ENCODE measurements at regions not wholly inside any gene's neighbourhood (a gene's known extent, or its start where the extent isn't known, plus 50 kb on each side); places are given as distances from the start of the nearest gene placed in this dataset.

DNA sequence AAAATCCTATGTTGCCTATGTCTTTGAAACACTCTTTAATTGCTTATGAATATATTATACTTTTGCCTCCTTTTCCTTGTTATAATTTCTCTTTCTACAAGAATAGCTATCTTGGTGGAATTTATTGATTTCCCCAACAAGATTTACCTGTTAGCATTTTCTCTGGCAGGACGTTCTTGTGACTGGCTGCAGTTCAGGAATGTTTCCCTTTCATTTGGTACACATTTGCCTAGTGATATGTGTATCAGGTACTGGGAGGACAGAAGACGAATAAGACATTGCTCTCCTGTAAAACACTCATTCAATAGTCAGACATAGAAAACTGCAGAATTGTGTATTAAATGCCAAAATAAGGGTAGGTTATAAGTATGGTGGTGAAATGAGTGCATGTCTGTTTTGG, 279.9 kb downstream of the FAT3 start:
- TF ChIP-seq L3MBTL2 (conservative IDR thresholded peaks at IDR 0.05) (no peak), BHLHE40 (IDR thresholded peaks at IDR 0.05; ENCODE audit: borderline replicate concordance) (no peak), SUZ12 (IDR thresholded peaks at IDR 0.05) (no peak), TARDBP (IDR thresholded peaks at IDR 0.05) (no peak), NFRKB (IDR thresholded peaks at IDR 0.05) (no peak), FOXK2 (IDR thresholded peaks at IDR 0.05) (no peak)
- ChIA-PET CTCF (no interaction called here), POLR2A (no interaction called here)
- DNase-seq (ENCODE audit: extremely low spot score): no peak

DNA sequence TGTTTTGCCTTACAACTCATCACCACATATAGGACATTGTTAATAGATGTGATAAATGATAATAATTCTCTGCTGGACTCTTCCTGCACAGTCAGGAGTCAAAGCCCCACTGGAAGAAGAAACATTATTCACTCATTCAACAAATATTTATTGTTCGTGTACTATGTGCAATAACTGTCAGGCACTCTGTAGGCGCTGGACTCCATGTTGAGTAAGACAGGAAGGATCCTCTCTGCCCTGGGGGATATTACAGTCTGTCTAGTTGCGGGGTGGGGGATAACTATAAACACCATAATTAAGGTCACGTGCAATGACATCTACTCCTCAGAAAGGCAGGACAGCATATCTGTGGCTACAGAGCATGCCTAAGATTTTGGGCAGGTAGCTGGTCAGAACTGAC, 281.1 kb downstream of the FAT3 start:
- CTCF ChIA-PET: no interaction called here
- DNase-seq (ENCODE audit: extremely low spot score): no peak
- POLR2A ChIA-PET: no interaction called here
- TF ChIP-seq TARDBP (IDR thresholded peaks at IDR 0.05) (no peak), FOXA1 (IDR thresholded peaks at IDR 0.05) (no peak), ARNT (IDR thresholded peaks at IDR 0.05) (no peak)

DNA sequence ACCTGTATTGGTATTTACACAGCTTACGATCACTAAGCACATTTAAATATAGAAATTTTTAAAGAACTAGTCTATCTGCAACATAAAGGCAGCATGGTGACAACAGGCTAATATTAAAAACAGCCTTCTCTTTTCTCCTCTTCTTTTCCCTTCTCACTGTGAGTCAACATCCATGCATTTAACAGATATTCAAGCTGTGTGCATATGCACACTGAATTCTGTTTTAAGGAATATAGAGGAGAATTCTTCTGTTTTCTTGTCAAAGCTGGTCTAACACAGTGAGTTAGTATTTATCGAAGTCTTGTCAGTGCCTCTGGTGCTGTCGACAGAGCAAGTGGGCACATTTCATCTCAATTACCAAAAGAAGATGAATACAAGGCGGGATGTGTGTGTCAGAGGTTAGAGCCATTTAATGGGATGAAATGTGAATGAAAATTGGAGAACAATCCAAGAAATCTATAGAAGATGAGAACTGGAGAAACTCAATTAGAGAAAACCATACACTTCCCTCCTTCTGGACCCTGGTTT, 282.3 kb downstream of the FAT3 start:
- no peak for TF ChIP-seq SUZ12 (IDR thresholded peaks at IDR 0.05)
- no peak for TF ChIP-seq FOXM1 (IDR thresholded peaks at IDR 0.05; ENCODE audit: borderline replicate concordance)
- TF ChIP-seq ELF4 (IDR thresholded peaks at IDR 0.05): no peak
- TF ChIP-seq HDGF (IDR thresholded peaks at IDR 0.05; ENCODE audit: borderline replicate concordance): no peak
- no peak for TF ChIP-seq TARDBP (IDR thresholded peaks at IDR 0.05)
- TF ChIP-seq BHLHE40 (IDR thresholded peaks at IDR 0.05; ENCODE audit: borderline replicate concordance): no peak
- no peak for TF ChIP-seq NFRKB (IDR thresholded peaks at IDR 0.05)
- TF ChIP-seq CTBP1 (IDR thresholded peaks at IDR 0.05; ENCODE audit: borderline replicate concordance): no peak
- TF ChIP-seq SP1 (IDR thresholded peaks at IDR 0.05): no peak
- no peak for TF ChIP-seq FOXK2 (IDR thresholded peaks at IDR 0.05)
- no peak for TF ChIP-seq FOXA1 (IDR thresholded peaks at IDR 0.05)
- TF ChIP-seq, protein P1, sequence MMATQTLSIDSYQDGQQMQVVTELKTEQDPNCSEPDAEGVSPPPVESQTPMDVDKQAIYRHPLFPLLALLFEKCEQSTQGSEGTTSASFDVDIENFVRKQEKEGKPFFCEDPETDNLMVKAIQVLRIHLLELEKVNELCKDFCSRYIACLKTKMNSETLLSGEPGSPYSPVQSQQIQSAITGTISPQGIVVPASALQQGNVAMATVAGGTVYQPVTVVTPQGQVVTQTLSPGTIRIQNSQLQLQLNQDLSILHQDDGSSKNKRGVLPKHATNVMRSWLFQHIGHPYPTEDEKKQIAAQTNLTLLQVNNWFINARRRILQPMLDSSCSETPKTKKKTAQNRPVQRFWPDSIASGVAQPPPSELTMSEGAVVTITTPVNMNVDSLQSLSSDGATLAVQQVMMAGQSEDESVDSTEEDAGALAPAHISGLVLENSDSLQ (IDR thresholded peaks at IDR 0.05): no peak
- no peak for TF ChIP-seq LEF1 (IDR thresholded peaks at IDR 0.05; ENCODE audit: borderline replicate concordance)
- no peak for TF ChIP-seq ZNF384 (IDR thresholded peaks at IDR 0.05)
- TF ChIP-seq L3MBTL2 (conservative IDR thresholded peaks at IDR 0.05): no peak
- POLR2A ChIA-PET: no interaction called here
- no peak for DNase-seq (ENCODE audit: extremely low spot score)
- CTCF ChIA-PET: no interaction called here

- no peak for DNase-seq (ENCODE audit: extremely low spot score)
- CTCF ChIA-PET: no interaction called here
- TF ChIP-seq TARDBP (IDR thresholded peaks at IDR 0.05) (no peak), CTBP1 (IDR thresholded peaks at IDR 0.05; ENCODE audit: borderline replicate concordance) (no peak), HDGF (IDR thresholded peaks at IDR 0.05; ENCODE audit: borderline replicate concordance) (no peak), FOXM1 (IDR thresholded peaks at IDR 0.05; ENCODE audit: borderline replicate concordance) (no peak), SUZ12 (IDR thresholded peaks at IDR 0.05) (no peak), FOXK2 (IDR thresholded peaks at IDR 0.05) (no peak), BHLHE40 (IDR thresholded peaks at IDR 0.05; ENCODE audit: borderline replicate concordance) (no peak), L3MBTL2 (conservative IDR thresholded peaks at IDR 0.05) (no peak), ELF4 (IDR thresholded peaks at IDR 0.05) (no peak), ARNT (IDR thresholded peaks at IDR 0.05) (no peak), LEF1 (IDR thresholded peaks at IDR 0.05; ENCODE audit: borderline replicate concordance) (no peak), ZNF384 (IDR thresholded peaks at IDR 0.05) (no peak), FOXA1 (IDR thresholded peaks at IDR 0.05) (no peak), SP1 (IDR thresholded peaks at IDR 0.05) (no peak)
- TF ChIP-seq, protein P1 (IDR thresholded peaks at IDR 0.05): no peak
- POLR2A ChIA-PET: no interaction called here
Measured at GRCh38 chr11:92510591-92510990, 286.0 kb downstream of the FAT3 start.

GRCh38 chr11:92511522-92512203, 287.0 kb downstream of the FAT3 start:
- TF ChIP-seq TARDBP (IDR thresholded peaks at IDR 0.05) (no peak), SUZ12 (IDR thresholded peaks at IDR 0.05) (no peak), L3MBTL2 (conservative IDR thresholded peaks at IDR 0.05) (no peak), ELF4 (IDR thresholded peaks at IDR 0.05) (no peak), FOXA1 (IDR thresholded peaks at IDR 0.05) (no peak), HDGF (IDR thresholded peaks at IDR 0.05; ENCODE audit: borderline replicate concordance) (no peak), ARNT (IDR thresholded peaks at IDR 0.05) (no peak), FOXK2 (IDR thresholded peaks at IDR 0.05) (no peak), FOXM1 (IDR thresholded peaks at IDR 0.05; ENCODE audit: borderline replicate concordance) (no peak)
- DNase-seq (ENCODE audit: extremely low spot score): no peak
- CTCF ChIA-PET: no interaction called here
- POLR2A ChIA-PET: no interaction called here

DNA sequence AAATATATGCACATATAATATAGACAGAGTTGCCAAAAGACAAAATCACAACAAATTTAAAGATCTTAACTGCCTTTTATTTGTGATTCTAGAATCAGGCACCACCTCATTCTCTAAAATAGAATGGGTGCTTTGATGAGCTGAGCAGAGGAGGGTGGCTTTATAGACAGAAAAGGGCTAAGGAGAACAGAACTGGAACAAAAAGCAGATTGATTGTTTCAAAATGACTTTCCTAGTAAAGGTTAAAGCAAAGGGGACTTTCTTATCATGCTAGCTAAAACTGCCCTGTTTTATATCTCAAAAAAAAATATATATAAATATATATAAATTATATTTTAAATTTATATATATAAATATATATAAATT, 287.6 kb downstream of the FAT3 start:
- TF ChIP-seq CTBP1 (IDR thresholded peaks at IDR 0.05; ENCODE audit: borderline replicate concordance): no peak
- TF ChIP-seq, protein P1 (IDR thresholded peaks at IDR 0.05): no peak
- TF ChIP-seq FOXK2 (IDR thresholded peaks at IDR 0.05): no peak
- no peak for TF ChIP-seq TARDBP (IDR thresholded peaks at IDR 0.05)
- no peak for TF ChIP-seq NFRKB (IDR thresholded peaks at IDR 0.05)
- no peak for TF ChIP-seq ARNT (IDR thresholded peaks at IDR 0.05)
- no peak for TF ChIP-seq SP1 (IDR thresholded peaks at IDR 0.05)
- TF ChIP-seq ELF4 (IDR thresholded peaks at IDR 0.05): no peak
- no peak for TF ChIP-seq L3MBTL2 (conservative IDR thresholded peaks at IDR 0.05)
- TF ChIP-seq ZNF384 (IDR thresholded peaks at IDR 0.05): no peak
- TF ChIP-seq LEF1 (IDR thresholded peaks at IDR 0.05; ENCODE audit: borderline replicate concordance): no peak
- TF ChIP-seq BHLHE40 (IDR thresholded peaks at IDR 0.05; ENCODE audit: borderline replicate concordance): no peak
- no peak for TF ChIP-seq FOXA1 (IDR thresholded peaks at IDR 0.05)
- TF ChIP-seq HDGF (IDR thresholded peaks at IDR 0.05; ENCODE audit: borderline replicate concordance): no peak
- DNase-seq (ENCODE audit: extremely low spot score): no peak
- ChIA-PET CTCF (no interaction called here), POLR2A (no interaction called here)

Measured in HEK293T (cell line).